GM13976 (cell line): ENCODE measurements at regions not wholly inside any gene's neighbourhood (a gene's known extent, or its start where the extent isn't known, plus 50 kb on each side); places are given as distances from the start of the nearest gene placed in this dataset.
"Not testable (repeated sequence)": the region's sequence is repeated elsewhere in the genome, so short reads cannot be mapped to it uniquely, and the experiment has no call there.

Source experiments
- DNase-seq: peaks from one replicate; pipeline ENCODE4 v3.0.0; 2012; ENCODE audit warnings: low spot score
- CTCF ChIP-seq: IDR thresholded peaks from 2 replicates; pipeline ENCODE4 v1.5.1; 2012; ENCODE audit warnings: borderline replicate concordance, mild to moderate bottlenecking; ENCODE audit not compliant: insufficient read depth; ENCODE audit errors: extremely low read depth, missing control alignments, control extremely low read depth
- in situ Hi-C: fragments of 300-500 bp; cut with MboI; formaldehyde crosslinking; loops from one replicate; pipeline ENCODE4 v1.12.0; 2022; ENCODE audit warnings: low sequenced_read_pairs, mixed read lengths, inconsistent platforms; ENCODE audit not compliant: unreplicated experiment

DNA sequence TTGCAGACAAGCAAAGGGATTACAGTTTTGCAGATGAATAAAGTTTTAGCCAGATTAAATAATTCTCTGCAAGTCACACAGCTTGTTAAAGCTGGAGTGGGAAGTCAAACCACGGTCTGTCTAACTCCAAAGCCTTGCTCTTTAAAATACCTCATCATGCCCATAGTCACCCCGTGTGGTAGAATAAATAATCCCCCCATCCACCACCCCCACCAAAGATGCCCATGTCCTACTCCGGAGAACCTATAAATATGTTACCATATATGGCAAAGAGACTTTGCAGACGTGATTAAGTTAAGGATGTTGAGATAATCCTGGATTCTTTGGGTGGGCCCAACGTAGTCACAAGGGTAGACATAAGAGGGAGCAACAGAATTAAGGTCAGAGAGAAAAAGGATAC lies 118.7 kb downstream of the BEND2 start:
- in situ Hi-C loops: no loop called here
- no peak for TF ChIP-seq CTCF
- no peak for DNase-seq

GRCh38 chrX:18101087-18101486 lies 119.6 kb downstream of the BEND2 start:
- TF ChIP-seq CTCF: no peak
- no peak for DNase-seq
- in situ Hi-C loops: no loop called here

- TF ChIP-seq CTCF: no peak
- no peak for DNase-seq
- in situ Hi-C loops: no loop called here
Measured at GRCh38 chrX:18099745-18100144, 120.9 kb downstream of the BEND2 start.

GRCh38 chrX:18098763-18099162 lies 121.9 kb downstream of the BEND2 start:
- in situ Hi-C loops: no loop called here
- DNase-seq: no peak
- TF ChIP-seq CTCF: no peak

DNA sequence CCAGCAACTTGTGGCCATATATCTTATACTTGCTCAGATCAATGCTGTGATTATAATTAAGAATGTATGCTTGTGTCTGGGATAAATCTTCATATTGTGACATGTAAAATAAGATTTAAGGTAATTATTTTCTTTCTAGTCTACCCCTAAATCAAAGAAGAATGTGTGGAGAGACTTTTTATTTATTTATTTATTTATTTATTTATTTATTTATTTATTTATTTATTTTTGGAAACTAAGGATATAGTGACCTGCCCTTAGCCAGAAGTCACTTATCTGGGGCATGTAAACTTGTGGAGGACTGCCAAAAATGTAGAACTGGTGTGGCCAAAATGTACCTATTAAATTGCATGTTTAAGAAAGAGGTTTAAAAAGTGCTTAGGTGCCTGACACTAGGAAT lies 144.3 kb downstream of the BEND2 start:
- TF ChIP-seq CTCF: no peak
- no peak for DNase-seq
- in situ Hi-C loops: no loop called here

GRCh38 chrX:18075603-18076002 lies 145.1 kb downstream of the BEND2 start:
- in situ Hi-C loops: no loop called here
- DNase-seq: no peak
- TF ChIP-seq CTCF: no peak

DNA sequence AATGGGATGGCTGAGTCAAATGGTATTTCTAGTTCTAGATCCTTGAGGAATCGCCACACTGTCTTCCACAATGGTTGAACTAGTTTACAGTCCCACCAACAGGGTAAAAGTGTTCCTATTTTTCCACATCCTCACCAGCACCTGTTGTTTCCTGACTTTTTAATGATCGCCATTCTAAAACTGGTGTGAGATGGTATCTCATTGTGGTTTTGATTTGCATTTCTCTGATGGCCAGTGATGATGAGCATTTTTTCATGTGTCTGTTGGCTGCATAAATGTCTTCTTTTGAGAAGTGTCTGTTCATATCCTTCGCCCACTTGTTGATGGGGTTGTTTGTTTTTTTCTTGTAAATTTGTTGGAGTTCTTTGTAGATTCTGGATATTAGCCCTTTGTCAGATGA lies 152.6 kb downstream of the BEND2 start:
- in situ Hi-C loops: not testable (repeated sequence)

GRCh38 chrX:18065956-18066355 lies 154.7 kb downstream of the BEND2 start:
- no peak for TF ChIP-seq CTCF
- DNase-seq: no peak
- in situ Hi-C loops: no loop called here

More for the DNA sequence above, 152.6 kb downstream of the BEND2 start:
- not testable (repeated sequence) for DNase-seq
